ENCODE measurements at regions not wholly inside any gene's neighbourhood (a gene's known extent, or its start where the extent isn't known, plus 50 kb on each side); places are given as distances from the start of the nearest gene placed in this dataset.

- no peak for DNase-seq (ENCODE audit: low read depth, low spot score)
Observed at GRCh38 chr2:237269138-237269875, 144.7 kb downstream of the COL6A3 start.

DNA sequence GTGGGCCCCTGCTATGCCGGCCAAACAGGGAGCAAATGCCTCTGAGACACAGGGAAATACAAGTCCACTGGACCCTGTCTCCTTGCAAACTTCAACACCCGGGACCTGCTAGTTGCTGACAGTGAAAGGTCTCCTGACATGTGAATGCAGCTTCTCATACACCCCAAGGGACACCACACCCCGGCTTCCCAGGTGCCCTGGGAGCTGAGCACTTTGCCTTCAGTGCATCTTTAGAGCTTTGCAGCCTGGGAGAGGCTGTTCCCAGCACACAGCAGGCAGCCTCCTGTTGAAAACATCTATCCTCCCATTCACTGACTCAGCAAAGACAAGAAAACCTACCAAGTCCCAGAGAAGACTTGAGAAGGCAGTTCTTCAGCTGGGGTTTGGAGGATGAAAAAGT is 143.4 kb downstream of the COL6A3 start:
- no peak for DNase-seq (ENCODE audit: low read depth, low spot score)

GRCh38 chr2:237271698-237272652 is 142.0 kb downstream of the COL6A3 start:
- no peak for DNase-seq (ENCODE audit: low read depth, low spot score)
